H1 (cell line): ENCODE measurements at regions not wholly inside any gene's neighbourhood (a gene's known extent, or its start where the extent isn't known, plus 50 kb on each side); places are given as distances from the start of the nearest gene placed in this dataset.

Experiments used
- CTCF ChIA-PET: fragments of 300-600 bp; sonication (Branson Sonifier 250); formaldehyde crosslinking; loops from one replicate; lab custom pipeline; 2021; ENCODE audit not compliant: partially characterized antibody; lab: Charles Lee
- POLR2A ChIA-PET: fragments of 300-600 bp; sonication (Branson Sonifier 250); formaldehyde crosslinking; loops from one replicate; lab custom pipeline; 2021; ENCODE audit warnings: inconsistent platforms; ENCODE audit not compliant: partially characterized antibody; lab: Charles Lee
- DNase-seq, 2 experiments: peaks; one replicate each; pipeline versions ENCODE4 v3.0.0 to v3.0.0-alpha.2; 2010 to 2022; ENCODE audit warnings: low spot score in 2 of 2, low read depth in 1 of 2, mixed read lengths in 1 of 2
- FAIRE-seq: peaks from 2 replicates; lab custom pipeline; 2011; peaks lifted over from hg19 to GRCh38; lab: Jason Lieb, UNC
- H2AFZ ChIP-seq: 2 replicates; pipeline ENCODE4 v1.8.1; 2012; ENCODE audit warnings: low read length, inconsistent platforms
- H2AK5ac ChIP-seq: 2 replicates; pipeline ENCODE4 v1.6.1; 2013; ENCODE audit warnings: low read depth, low read length
- H2BK120ac ChIP-seq: replicated peaks from 2 replicates; pipeline ENCODE3; 2013; ENCODE audit warnings: low read depth, low read length, inconsistent platforms
- H2BK12ac ChIP-seq: 2 replicates; pipeline ENCODE4 v1.6.1; 2013; ENCODE audit warnings: low read depth, low read length
- H2BK15ac ChIP-seq: 2 replicates; pipeline ENCODE4 v1.6.1; 2013; ENCODE audit warnings: low read length
- H2BK20ac ChIP-seq: 2 replicates; pipeline ENCODE4 v1.6.1; 2013; ENCODE audit warnings: low read length
- H2BK5ac ChIP-seq: 2 replicates; pipeline ENCODE4 v1.6.1; 2013; ENCODE audit warnings: low read depth, low read length
- H3K14ac ChIP-seq: 2 replicates; pipeline ENCODE4 v1.6.1; 2013; ENCODE audit warnings: inconsistent platforms; ENCODE audit not compliant: insufficient read length
- H3K18ac ChIP-seq: 2 replicates; pipeline ENCODE4 v1.6.1; 2013; ENCODE audit warnings: low read length; ENCODE audit errors: extremely low read depth
- H3K23ac ChIP-seq: 2 replicates; pipeline ENCODE4 v1.6.1; 2013; ENCODE audit warnings: inconsistent platforms; ENCODE audit not compliant: insufficient read length
- H3K23me2 ChIP-seq: 2 replicates; pipeline ENCODE4 v1.6.1; 2013; ENCODE audit warnings: low read depth, low read length
- H3K27ac ChIP-seq: 2 replicates; pipeline ENCODE4 v1.6.1; 2011; ENCODE audit warnings: low read depth, low read length, inconsistent platforms
- H3K27me3 ChIP-seq, 4 experiments: replicated peaks in 1 of 4; 1 replicate in 1 of 4; 2 replicates in 3 of 4; pipeline versions ENCODE4 v1.6.1 to v1.8.1; 2011 to 2013; ENCODE audit warnings: low read length in 3 of 4, mild to moderate bottlenecking in 3 of 4, inconsistent platforms in 2 of 4, mixed read lengths in 2 of 4, moderate library complexity in 1 of 4; ENCODE audit not compliant: control insufficient read depth in 3 of 4, insufficient read depth in 3 of 4; ENCODE audit errors: extremely low read depth in 1 of 4
- H3K36me3 ChIP-seq, 4 experiments: 2 replicates each; pipeline versions ENCODE4 v1.6.1 to v1.8.1; 2011 to 2013; ENCODE audit warnings: mild to moderate bottlenecking in 4 of 4, low read length in 3 of 4, moderate library complexity in 2 of 4, control low read depth in 1 of 4, inconsistent platforms in 1 of 4; ENCODE audit not compliant: insufficient read depth in 4 of 4, control insufficient read depth in 2 of 4
- H3K4ac ChIP-seq: replicated peaks from 2 replicates; pipeline ENCODE3; 2013; ENCODE audit warnings: low read length, low read depth, mixed read lengths, inconsistent platforms; ENCODE audit not compliant: insufficient read length
- H3K4me1 ChIP-seq, 4 experiments: replicated peaks in 1 of 4; 1 replicate in 1 of 4; 2 replicates in 3 of 4; pipeline versions ENCODE4 v1.6.1 to v1.8.1; 2011 to 2013; ENCODE audit warnings: low read length in 3 of 4, inconsistent platforms in 2 of 4, mixed read lengths in 1 of 4; ENCODE audit not compliant: insufficient read depth in 4 of 4, control insufficient read depth in 3 of 4
- H3K4me2 ChIP-seq, 2 experiments: 2 replicates each; pipeline versions ENCODE4 v1.6.1 to v1.8.1; 2011 to 2013; ENCODE audit warnings: low read depth in 2 of 2, low read length in 2 of 2, control low read depth in 1 of 2, inconsistent platforms in 1 of 2, mild to moderate bottlenecking in 1 of 2; ENCODE audit not compliant: insufficient read depth in 1 of 2
- H3K4me3 ChIP-seq, 4 experiments: fragments of 200-600, 300-600 bp in 1 of 4; sonication (generic), shearing (Covaris generic), sonication (Bioruptor Twin) in 1 of 4; 2 replicates each; pipeline versions ENCODE4 v1.5.1 to v1.8.1; 2011 to 2016; ENCODE audit warnings: low read length in 4 of 4, low read depth in 3 of 4, control low read depth in 2 of 4, inconsistent platforms in 2 of 4, mild to moderate bottlenecking in 2 of 4, mixed read lengths in 1 of 4, moderate library complexity in 1 of 4; ENCODE audit not compliant: insufficient read depth in 2 of 4; ENCODE audit errors: extremely low read depth in 1 of 4
- H3K56ac ChIP-seq: replicated peaks from 2 replicates; pipeline ENCODE3; 2013; ENCODE audit warnings: low read depth, mild to moderate bottlenecking, mixed read lengths, low read length, inconsistent platforms; ENCODE audit not compliant: insufficient read length
- H3K79me1 ChIP-seq: 2 replicates; pipeline ENCODE4 v1.6.1; 2013; ENCODE audit warnings: low read depth, low read length, control low read depth
- H3K79me2 ChIP-seq, 2 experiments: 2 replicates each; pipeline versions ENCODE4 v1.6.1 to v1.8.1; 2012 to 2013; ENCODE audit warnings: low read length in 2 of 2, mild to moderate bottlenecking in 2 of 2, inconsistent platforms in 1 of 2; ENCODE audit not compliant: insufficient read depth in 2 of 2, control insufficient read depth in 1 of 2
- H3K9ac ChIP-seq, 4 experiments: replicated peaks in 1 of 4; 1 replicate in 1 of 4; 2 replicates in 3 of 4; pipeline versions ENCODE4 v1.6.1 to v1.8.1; 2011 to 2013; ENCODE audit warnings: low read depth in 3 of 4, low read length in 3 of 4, control low read depth in 2 of 4, mild to moderate bottlenecking in 2 of 4, moderate library complexity in 2 of 4, inconsistent platforms in 1 of 4; ENCODE audit errors: extremely low read depth in 1 of 4
- H3K9me3 ChIP-seq, 2 experiments: 2 replicates each; pipeline versions ENCODE4 v1.6.1 to v1.8.1; 2012 to 2013; ENCODE audit warnings: mild to moderate bottlenecking in 2 of 2, moderate library complexity in 2 of 2, control low read depth in 1 of 2, inconsistent platforms in 1 of 2, low read depth in 1 of 2, low read length in 1 of 2, mixed read lengths in 1 of 2; ENCODE audit not compliant: insufficient read depth in 2 of 2
- H4K20me1 ChIP-seq, 2 experiments: replicated peaks in 1 of 2; 2 replicates each; pipeline versions ENCODE3 to v1.8.1; 2011 to 2013; ENCODE audit warnings: inconsistent platforms in 2 of 2, low read length in 2 of 2, mild to moderate bottlenecking in 1 of 2; ENCODE audit not compliant: insufficient read depth in 2 of 2, control insufficient read depth in 1 of 2
- H4K5ac ChIP-seq: 2 replicates; pipeline ENCODE4 v1.6.1; 2013; ENCODE audit warnings: low read length, low read depth, mixed read lengths, inconsistent platforms; ENCODE audit not compliant: insufficient read length
- H4K8ac ChIP-seq: 2 replicates; pipeline ENCODE4 v1.8.0; 2013; ENCODE audit warnings: mild to moderate bottlenecking, moderate library complexity, low read length, inconsistent platforms; ENCODE audit not compliant: insufficient read depth; ENCODE audit errors: extremely low read depth
- H4K91ac ChIP-seq: replicated peaks from 2 replicates; pipeline ENCODE3; 2013; ENCODE audit warnings: low read length, mixed read lengths, inconsistent platforms; ENCODE audit not compliant: insufficient read length
- HDAC6 ChIP-seq: IDR thresholded peaks from one replicate; pipeline ENCODE4 v1.7.1; 2012; ENCODE audit warnings: low read depth, mild to moderate bottlenecking, inconsistent platforms, low read length, moderate library complexity
- KDM4A ChIP-seq: IDR thresholded peaks from one replicate; pipeline ENCODE4 v1.7.1; 2012; ENCODE audit warnings: low read depth, mild to moderate bottlenecking, moderate library complexity, low read length, inconsistent platforms; ENCODE audit not compliant: severe bottlenecking
- SAP30 ChIP-seq: fragments of 300-600 bp; sonication (generic); IDR thresholded peaks from 2 replicates; pipeline ENCODE4 v1.7.1; 2012; ENCODE audit warnings: low read length, moderate library complexity, mild to moderate bottlenecking, inconsistent platforms; ENCODE audit not compliant: insufficient read depth, insufficient replicate concordance
- SIRT6 ChIP-seq: IDR thresholded peaks from one replicate; pipeline ENCODE4 v1.7.1; 2012; ENCODE audit warnings: low read length, inconsistent platforms
- SP4 ChIP-seq: IDR thresholded peaks from 2 replicates; pipeline ENCODE4 v1.6.1; 2012; ENCODE audit warnings: low read length, inconsistent platforms
- TEAD4 ChIP-seq: IDR thresholded peaks from 2 replicates; pipeline ENCODE4 v1.6.1; 2012; ENCODE audit warnings: low read depth, low read length, inconsistent platforms, mixed read lengths
- USF2 ChIP-seq: IDR thresholded peaks from 2 replicates; pipeline ENCODE4 v1.6.1; 2011; ENCODE audit warnings: low read length, improper control_type of control experiment
- WGBS, 2 experiments: shearing (Covaris generic) in 1 of 2; methylation state at CpG; one replicate each; pipeline versions ENCODE4 v1.1.6 to v1.1.7; 2013 to 2015; ENCODE audit warnings: low lambda C conversion rate in 2 of 2, mixed read lengths in 2 of 2, inconsistent platforms in 1 of 2, low coverage in 1 of 2, missing lambda C conversion rate in 1 of 2; ENCODE audit not compliant: insufficient replicate concordance in 2 of 2, insufficient coverage in 1 of 2, insufficient read length in 1 of 2; ENCODE audit errors: extremely low coverage in 1 of 2, missing lambda C conversion rate in 1 of 2; 5-methylcytosine and 5-hydroxymethylcytosine counted together

GRCh38 chr5:107088907-107089306 is 581.8 kb downstream of the EFNA5 start:
- Histone ChIP-seq H2AK5ac (no peak overlapping the region), H2AFZ (no peak overlapping the region), H3K14ac (no peak overlapping the region), H3K9ac (no peak overlapping the region), H3K27me3 (no peaks in the 10 kb centered on the region), H3K56ac (no peak overlapping the region), H2BK5ac (no peak overlapping the region), H4K8ac (no peak overlapping the region), H3K36me3 (0 out of 8 replicates have a peak, but pooled peaks cover 0 to 2% (median 0%) of the 10 kb centered on the region in 4 experiments), H3K4me1 (no peaks in the 10 kb centered on the region), H3K23ac (no peak overlapping the region), H3K23me2 (no peaks in the 10 kb centered on the region), H3K4me3 (no peak overlapping the region), H3K27ac (no peak overlapping the region), H3K4ac (no peak overlapping the region), H2BK120ac (no peak overlapping the region), H2BK20ac (no peak overlapping the region), H4K91ac (no peak overlapping the region), H4K20me1 (no peaks in the 10 kb centered on the region), H3K9me3 (peaks cover 6 to 7% of the 10 kb centered on the region in 2 experiments; a peak in 2 of 4 replicates), H3K18ac (no peak overlapping the region), H3K4me2 (no peak overlapping the region), H4K5ac (no peak overlapping the region), H2BK15ac (no peak overlapping the region), H2BK12ac (no peak overlapping the region), H3K79me1 (no peaks in the 10 kb centered on the region), H3K79me2 (no peaks in the 10 kb centered on the region)
- no peak for DNase-seq
- ChIA-PET POLR2A (interaction anchor here (1.3 kb wide), 1 partner anchor 10 kb away, joined by 4 read pairs; no protein-coding TSS in a partner anchor), CTCF (no interaction called here)
- 100% methylated on average over 1 of the region's 1 CpG; no CpG with 5 or more reads in 1 of the 2 experiments for WGBS, 2 experiments
- TF ChIP-seq SAP30 (no peak), SP4 (no peak), USF2 (no peak), SIRT6 (no peak), TEAD4 (no peak), KDM4A (no peak), HDAC6 (no peak)
- no peak for FAIRE-seq
